HepG2 (cell line): ENCODE measurements at regions not wholly inside any gene's neighbourhood (a gene's known extent, or its start where the extent isn't known, plus 50 kb on each side); places are given as distances from the start of the nearest gene placed in this dataset.

Source experiments
- ATAC-seq: fragments of 200-7000 bp; cut with Tn5 transposase; 3 replicates; pipeline ENCODE4 v1.9.1; 2020; ENCODE audit warnings: mild to moderate bottlenecking, moderate library complexity
- BruUV-seq: library from RNA; stranded (reverse); fragments of 400-500 nt; replicated peaks from 2 replicates; lab custom pipeline; 2021; lab: Mats Ljungman, UMichigan
- CTCF ChIA-PET: fragments of 300-600 bp; formaldehyde crosslinking; extraction: SDS; loops from one replicate; lab custom pipeline; 2021; ENCODE audit warnings: low total read pairs, inconsistent platforms, low intra/inter-chr PET ratio; lab: Yijun Ruan, JAX
- POLR2A ChIA-PET: fragments of 350-600 bp; sonication (Branson Sonifier 250); formaldehyde crosslinking; loops from one replicate; lab custom pipeline; 2020; ENCODE audit warnings: antibody characterized with exemption, inconsistent platforms; lab: Yijun Ruan, JAX
- DNase-seq: peaks from one replicate; pipeline ENCODE4 v3.0.0-alpha.2; 2015; ENCODE audit warnings: low spot score
- FAIRE-seq: peaks from 3 replicates; lab custom pipeline; 2011; peaks lifted over from hg19 to GRCh38; lab: Jason Lieb, UNC
- H2AFZ ChIP-seq: one replicate; pipeline ENCODE4 v1.6.1; 2011; ENCODE audit warnings: low read length, inconsistent platforms
- H3K27ac ChIP-seq: fragments of 300-600 bp; 3 replicates; pipeline ENCODE4 v1.8.0; 2011; ENCODE audit warnings: mixed run types, mild to moderate bottlenecking, mixed read lengths, low read length, inconsistent platforms; ENCODE audit not compliant: insufficient read depth; ENCODE audit errors: extremely low read length
- H3K27me3 ChIP-seq, 2 experiments: fragments of 200-600 bp in 1 of 2; 2 replicates in 1 of 2; 3 replicates in 1 of 2; pipeline versions ENCODE4 v1.6.0 to v1.8.0; 2011; ENCODE audit warnings: low read length in 2 of 2, mild to moderate bottlenecking in 2 of 2, moderate library complexity in 2 of 2, inconsistent platforms in 1 of 2; ENCODE audit not compliant: insufficient read depth in 2 of 2, control insufficient read depth in 1 of 2
- H3K36me3 ChIP-seq, 2 experiments: fragments of 200-600 bp in 1 of 2; replicated peaks in 1 of 2; 2 replicates in 1 of 2; 3 replicates in 1 of 2; pipeline versions ENCODE4 v1.5.1 to v1.8.0; 2011; ENCODE audit warnings: low read length in 2 of 2, inconsistent platforms in 1 of 2; ENCODE audit not compliant: insufficient read depth in 2 of 2, control insufficient read depth in 1 of 2
- H3K4me1 ChIP-seq: 2 replicates; pipeline ENCODE4 v1.5.1; 2012; ENCODE audit warnings: low read length, inconsistent platforms; ENCODE audit not compliant: insufficient read depth
- H3K4me2 ChIP-seq: 2 replicates; pipeline ENCODE4 v1.6.0; 2011; ENCODE audit warnings: low read depth, low read length, inconsistent platforms
- H3K4me3 ChIP-seq, 3 experiments: fragments of 200-600 bp in 1 of 3; sonication (generic), shearing (Covaris generic) in 1 of 3; replicated peaks in 1 of 3; 2 replicates each; pipeline ENCODE4 v1.5.1; 2011 to 2016; ENCODE audit warnings: low read length in 3 of 3, inconsistent platforms in 2 of 3, low read depth in 2 of 3, mild to moderate bottlenecking in 2 of 3, control low read depth in 1 of 3, mixed read lengths in 1 of 3; ENCODE audit not compliant: insufficient read depth in 1 of 3
- H3K79me2 ChIP-seq: one replicate; pipeline ENCODE4 v1.6.1; 2011; ENCODE audit warnings: low read length, inconsistent platforms; ENCODE audit not compliant: insufficient read depth
- H3K9ac ChIP-seq: 2 replicates; pipeline ENCODE4 v1.6.0; 2011; ENCODE audit warnings: mild to moderate bottlenecking, low read depth, low read length, inconsistent platforms; ENCODE audit not compliant: insufficient read depth
- H3K9me3 ChIP-seq: 2 replicates; pipeline ENCODE4 v1.5.1; 2012; ENCODE audit warnings: mild to moderate bottlenecking, low read length
- H4K20me1 ChIP-seq: 2 replicates; pipeline ENCODE4 v1.6.0; 2011; ENCODE audit warnings: inconsistent platforms, mild to moderate bottlenecking, low read length, moderate library complexity; ENCODE audit not compliant: insufficient read depth
- CBFB ChIP-seq: sonication (generic); formaldehyde crosslinking; IDR thresholded peaks from 2 replicates; pipeline ENCODE4 v1.4.0; 2020; ENCODE audit warnings: missing genetic modification reagents
- JUND ChIP-seq: sonication (generic); formaldehyde crosslinking; IDR thresholded peaks from 2 replicates; pipeline ENCODE4 v1.8.0; 2022; ENCODE audit warnings: mild to moderate bottlenecking, missing genetic modification reagents
- NKX3-1 ChIP-seq: sonication (generic); formaldehyde crosslinking; IDR thresholded peaks from 2 replicates; pipeline ENCODE4 v1.5.0; 2020; ENCODE audit warnings: missing genetic modification reagents
- REL ChIP-seq: sonication (generic); formaldehyde crosslinking; conservative IDR thresholded peaks from 2 replicates; pipeline ENCODE4 v1.8.0; 2022; ENCODE audit warnings: mild to moderate bottlenecking, missing genetic modification reagents, moderate library complexity
- RXRA ChIP-seq: sonication (generic); formaldehyde crosslinking; IDR thresholded peaks from 2 replicates; pipeline ENCODE4 v1.5.1; 2020; ENCODE audit warnings: missing genetic modification reagents
- TRIM24 ChIP-seq: sonication (generic); formaldehyde crosslinking; IDR thresholded peaks from 2 replicates; pipeline ENCODE4 v1.8.0; 2022; ENCODE audit warnings: mild to moderate bottlenecking, missing genetic modification reagents
- ZFP90 ChIP-seq: sonication (generic); formaldehyde crosslinking; IDR thresholded peaks from 2 replicates; pipeline ENCODE4 v1.8.0; 2022; ENCODE audit warnings: missing genetic modification reagents, mild to moderate bottlenecking, inconsistent platforms, borderline replicate concordance
- ZNF780A ChIP-seq: sonication (generic); formaldehyde crosslinking; IDR thresholded peaks from 2 replicates; pipeline ENCODE4 v1.8.0; 2022; ENCODE audit warnings: mild to moderate bottlenecking, missing genetic modification reagents, moderate library complexity
- ZNF883 ChIP-seq: sonication (generic); formaldehyde crosslinking; IDR thresholded peaks from 2 replicates; pipeline ENCODE4 v1.5.1; 2020; ENCODE audit warnings: mild to moderate bottlenecking, missing genetic modification reagents; ENCODE audit errors: not compliant biosample characterization
- WGBS: methylation state at CpG from one replicate; pipeline ENCODE4 v1.1.6; 2017; ENCODE audit warnings: low lambda C conversion rate; 5-methylcytosine and 5-hydroxymethylcytosine counted together
- in situ Hi-C: cut with HindIII; loops from 2 replicates; pipeline ENCODE4 v1.10.0; 2017; ENCODE audit warnings: low pct_unique_long_range_greater_than_20kb; ENCODE audit not compliant: extremely low pct_ligation_motif_present
- intact Hi-C: fragments of 100-400 bp; cut with micrococcal nuclease; formaldehyde crosslinking; loops from one replicate; pipeline ENCODE4 v1.10.0; 2022; ENCODE audit not compliant: unreplicated experiment
- TF ChIP-seq, protein P1 (sequence below): sonication (generic); formaldehyde crosslinking; IDR thresholded peaks from 2 replicates; pipeline ENCODE4 v1.4.0; 2020; ENCODE audit warnings: low read depth, missing genetic modification reagents

DNA sequence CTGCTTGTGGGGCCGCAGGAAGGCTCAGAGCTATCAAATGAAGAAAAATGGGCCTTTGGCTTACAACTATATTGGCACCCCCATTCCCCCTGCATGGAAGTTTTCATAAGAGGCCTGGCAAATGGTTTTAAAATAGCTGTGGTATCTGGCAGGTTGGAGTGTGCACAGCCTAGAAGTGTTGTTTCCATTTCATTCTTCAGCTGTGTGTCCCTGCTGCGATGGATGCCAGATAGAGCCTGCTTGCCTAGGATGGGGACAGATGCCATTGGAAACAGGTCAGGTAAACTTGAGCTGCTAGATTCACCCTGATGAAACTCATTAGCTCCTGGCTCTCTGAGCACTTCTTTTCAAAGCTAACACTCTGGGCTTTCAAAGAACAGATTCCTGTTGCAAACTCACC is 183.3 kb downstream of the IRX1 start (continued):
- TF ChIP-seq, protein P1, sequence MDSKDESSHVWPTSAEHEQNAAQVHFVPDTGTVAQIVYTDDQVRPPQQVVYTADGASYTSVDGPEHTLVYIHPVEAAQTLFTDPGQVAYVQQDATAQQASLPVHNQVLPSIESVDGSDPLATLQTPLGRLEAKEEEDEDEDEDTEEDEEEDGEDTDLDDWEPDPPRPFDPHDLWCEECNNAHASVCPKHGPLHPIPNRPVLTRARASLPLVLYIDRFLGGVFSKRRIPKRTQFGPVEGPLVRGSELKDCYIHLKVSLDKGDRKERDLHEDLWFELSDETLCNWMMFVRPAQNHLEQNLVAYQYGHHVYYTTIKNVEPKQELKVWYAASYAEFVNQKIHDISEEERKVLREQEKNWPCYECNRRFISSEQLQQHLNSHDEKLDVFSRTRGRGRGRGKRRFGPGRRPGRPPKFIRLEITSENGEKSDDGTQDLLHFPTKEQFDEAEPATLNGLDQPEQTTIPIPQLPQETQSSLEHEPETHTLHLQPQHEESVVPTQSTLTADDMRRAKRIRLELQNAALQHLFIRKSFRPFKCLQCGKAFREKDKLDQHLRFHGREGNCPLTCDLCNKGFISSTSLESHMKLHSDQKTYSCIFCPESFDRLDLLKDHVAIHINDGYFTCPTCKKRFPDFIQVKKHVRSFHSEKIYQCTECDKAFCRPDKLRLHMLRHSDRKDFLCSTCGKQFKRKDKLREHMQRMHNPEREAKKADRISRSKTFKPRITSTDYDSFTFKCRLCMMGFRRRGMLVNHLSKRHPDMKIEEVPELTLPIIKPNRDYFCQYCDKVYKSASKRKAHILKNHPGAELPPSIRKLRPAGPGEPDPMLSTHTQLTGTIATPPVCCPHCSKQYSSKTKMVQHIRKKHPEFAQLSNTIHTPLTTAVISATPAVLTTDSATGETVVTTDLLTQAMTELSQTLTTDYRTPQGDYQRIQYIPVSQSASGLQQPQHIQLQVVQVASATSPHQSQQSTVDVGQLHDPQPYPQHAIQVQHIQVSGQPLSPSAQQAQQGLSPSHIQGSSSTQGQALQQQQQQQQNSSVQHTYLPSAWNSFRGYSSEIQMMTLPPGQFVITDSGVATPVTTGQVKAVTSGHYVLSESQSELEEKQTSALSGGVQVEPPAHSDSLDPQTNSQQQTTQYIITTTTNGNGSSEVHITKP (CRISPR knock-in tag), result no peak
- TF ChIP-seq, all 625 proteins: peak for 0

DNA sequence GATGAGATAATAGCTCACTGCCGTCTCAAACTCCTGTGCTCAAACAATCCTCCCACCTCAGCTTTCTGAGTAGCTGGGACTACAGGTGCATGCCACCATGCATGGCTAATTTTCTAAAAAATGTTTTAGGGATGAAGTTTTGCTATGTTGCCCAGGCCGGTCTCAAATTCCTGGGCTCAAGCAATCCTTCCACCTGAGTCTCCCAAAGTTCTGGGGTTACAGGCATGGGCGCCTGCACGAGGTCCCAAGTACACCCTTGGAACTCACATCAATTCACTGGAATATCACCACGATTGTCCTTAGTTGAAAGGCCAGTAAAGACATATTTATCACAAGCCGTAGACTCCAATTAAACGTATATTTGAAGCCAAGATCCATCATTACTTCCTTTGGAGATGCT is 184.6 kb downstream of the IRX1 start:
- FAIRE-seq (no peak), ATAC-seq (no peak), DNase-seq (no peak)
- Histone ChIP-seq H3K27me3 (peaks cover 0 to 13% of the 10 kb centered on the region in 2 experiments; a peak in 1 of 5 replicates), H3K36me3 (no peaks in the 10 kb centered on the region), H3K9me3 (peaks cover 6% of the 10 kb centered on the region), H3K4me2 (no peak overlapping the region), H3K79me2 (no peaks in the 10 kb centered on the region), H3K4me3 (no peak overlapping the region), H3K4me1 (no peaks in the 10 kb centered on the region), H4K20me1 (no peaks in the 10 kb centered on the region), H2AFZ (no peak overlapping the region), H3K9ac (no peak overlapping the region), H3K27ac (no peak overlapping the region)
- TF ChIP-seq NKX3-1 (CRISPR knock-in tag) (no peak), CBFB (CRISPR knock-in tag) (no peak), ZNF883 (CRISPR knock-in tag) (no peak), ZNF780A (CRISPR knock-in tag) (no peak), TRIM24 (CRISPR knock-in tag) (no peak), RXRA (CRISPR knock-in tag) (no peak), REL (CRISPR knock-in tag) (no peak), JUND (CRISPR knock-in tag) (no peak), ZFP90 (CRISPR knock-in tag) (no peak)
- WGBS, result 6% methylated on average over 5 of the region's 7 CpGs
- intact Hi-C loops, result no loop called here
- no TSS peak for BruUV-seq
- ChIA-PET CTCF (no interaction called here), POLR2A (no interaction called here)
- in situ Hi-C loops, result no loop called here
